Esophagus squamous epithelium (tissue), 5 donors: ENCODE measurements at regions not wholly inside any gene's neighbourhood (a gene's known extent, or its start where the extent isn't known, plus 50 kb on each side); places are given as distances from the start of the nearest gene placed in this dataset.
"Not testable (repeated sequence)": the region's sequence is repeated elsewhere in the genome, so short reads cannot be mapped to it uniquely, and the experiment has no call there.

Experiments
- DNase-seq: peaks from one replicate; lab custom pipeline; 2025; lab: John Stamatoyannopoulos, UW
- H3K27ac ChIP-seq, 4 donors: fragments of 200-600 bp; sonication (generic); one replicate each; pipeline ENCODE4 v1.5.1; 2016 to 2019; ENCODE audit warnings: mild to moderate bottlenecking in 1 of 4
- H3K27me3 ChIP-seq, 4 donors: fragments of 200-600 bp; sonication (generic); 1 replicate in 3 of 4; 2 replicates in 1 of 4; pipeline versions ENCODE4 v1.5.1 to v1.6.0; 2017 to 2021; ENCODE audit warnings: antibody characterized with exemption in 1 of 4
- H3K36me3 ChIP-seq, 3 donors: fragments of 200-600 bp; sonication (generic); one replicate each; pipeline ENCODE4 v1.5.1; 2016 to 2019
- H3K4me1 ChIP-seq, 3 donors: fragments of 200-600 bp; sonication (generic); one replicate each; pipeline ENCODE4 v1.5.1; 2017 to 2019
- H3K4me3 ChIP-seq, 4 donors: fragments of 200-600 bp; sonication (generic); 1 replicate in 3 of 4; 2 replicates in 1 of 4; pipeline ENCODE4 v1.5.1; 2016 to 2019; ENCODE audit warnings: mild to moderate bottlenecking in 2 of 4, moderate library complexity in 1 of 4
- H3K9me3 ChIP-seq, 3 donors: fragments of 200-600 bp; sonication (generic); one replicate each; pipeline ENCODE4 v1.5.1; 2016 to 2019
- CTCF ChIP-seq, 6 experiments: fragments of 450-650 bp in 4 of 6; fragments of 200-600 bp in 2 of 6; sonication (generic) in 2 of 6; IDR thresholded peaks; one replicate each; pipeline ENCODE4 v1.5.1; 2016 to 2019; ENCODE audit warnings: antibody characterized with exemption in 6 of 6, mild to moderate bottlenecking in 4 of 6, moderate library complexity in 4 of 6
- POLR2A ChIP-seq, 4 donors: fragments of 450-650 bp; IDR thresholded peaks; one replicate each; pipeline ENCODE4 v1.6.1; 2017; ENCODE audit warnings: antibody characterized with exemption in 4 of 4, mild to moderate bottlenecking in 4 of 4, moderate library complexity in 3 of 4
- WGBS, 2 donors: methylation state at CpG; one replicate each; pipeline ENCODE4 v1.1.5; 2018; 5-methylcytosine and 5-hydroxymethylcytosine counted together
- intact Hi-C: fragments of 100-400 bp; cut with DNase I; formaldehyde crosslinking; loops from one replicate; pipeline ENCODE4 v1.15.0; 2022
- donor health status: DM: yes; HTN: yes; CAD: no.

DNA sequence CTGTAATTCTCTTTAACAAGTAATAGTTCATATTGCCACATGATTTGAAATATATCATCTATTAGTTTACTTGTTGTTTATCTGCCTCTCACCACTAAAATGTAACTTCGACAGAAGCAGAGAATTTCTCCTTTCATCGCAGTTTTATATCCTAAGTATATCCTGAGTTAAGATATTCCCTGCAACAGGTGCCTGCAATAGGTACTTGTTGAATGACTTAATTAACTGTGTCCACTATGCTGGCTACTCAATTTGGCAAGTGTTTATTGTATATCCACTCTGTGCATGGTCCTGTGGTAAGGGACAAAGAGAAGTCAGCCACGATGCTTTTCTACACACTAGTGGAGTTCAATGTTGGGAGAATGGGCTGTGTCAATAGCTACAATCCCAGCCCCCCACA lies 108.5 kb downstream of the PSAT1 start:
- no peaks in the 10 kb centered on the region for H3K27me3 ChIP-seq
- no peak overlapping the region for H3K4me3 ChIP-seq
- intact Hi-C loops: no loop called here
- H3K27ac ChIP-seq: no peak overlapping the region
- no peaks in the 10 kb centered on the region for H3K36me3 ChIP-seq
- DNase-seq: no peak
- H3K4me1 ChIP-seq: no peaks in the 10 kb centered on the region
- TF ChIP-seq POLR2A (IDR thresholded peaks at IDR 0.05) (no peak), CTCF (IDR thresholded peaks at IDR 0.05) (no peak)
- no peaks in the 10 kb centered on the region for H3K9me3 ChIP-seq
- WGBS, 2 donors: 76 to 86% methylated on average over 3 of the region's 3 CpGs

DNA sequence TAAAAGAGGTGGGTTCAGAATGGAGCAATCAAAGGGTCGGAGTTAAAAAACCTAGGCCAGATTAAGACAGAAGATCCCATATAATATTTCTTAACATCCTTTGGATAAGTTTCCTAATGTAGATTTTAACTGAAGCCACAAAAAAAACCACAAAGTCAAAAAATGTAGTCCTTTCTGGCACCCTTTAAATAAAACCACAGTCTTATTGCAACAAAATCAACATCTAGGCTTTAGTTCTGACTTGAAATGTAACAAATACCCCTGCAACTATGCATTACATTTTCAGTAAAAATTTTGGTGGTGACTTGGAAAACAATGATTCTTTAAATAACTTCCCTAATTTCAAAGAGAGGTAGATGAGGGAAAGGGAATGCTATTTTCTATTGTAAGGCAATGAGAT lies 109.2 kb downstream of the PSAT1 start:
- H3K27me3 ChIP-seq: no peaks in the 10 kb centered on the region
- no peak overlapping the region for H3K27ac ChIP-seq
- intact Hi-C loops: no loop called here
- no peak for TF ChIP-seq CTCF (IDR thresholded peaks at IDR 0.05)
- no peak overlapping the region for H3K4me3 ChIP-seq
- no peaks in the 10 kb centered on the region for H3K36me3 ChIP-seq
- no peaks in the 10 kb centered on the region for H3K9me3 ChIP-seq
- 65 to 85% methylated on average over 1 of the region's 1 CpG for WGBS, 2 donors
- DNase-seq: no peak
- H3K4me1 ChIP-seq: no peaks in the 10 kb centered on the region

DNA sequence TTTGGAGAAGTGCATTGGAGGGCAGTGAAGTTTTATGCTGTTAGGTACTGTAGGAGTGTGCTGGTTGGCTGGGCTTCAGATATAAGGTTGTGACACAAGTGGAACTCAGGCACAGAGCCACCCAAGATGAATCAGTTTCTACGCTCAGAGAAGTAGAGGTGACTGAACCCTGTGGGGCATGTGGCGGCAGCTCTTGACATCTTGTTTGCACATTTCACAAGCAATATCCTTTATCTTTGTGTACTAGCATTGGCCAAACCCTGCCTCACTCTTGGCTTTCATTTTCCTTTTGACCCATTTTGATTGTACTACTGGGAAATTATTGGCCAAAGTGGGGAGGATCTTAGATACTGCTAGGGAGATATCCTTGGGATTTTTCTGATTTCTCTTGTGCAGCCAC lies 110.0 kb downstream of the PSAT1 start:
- Histone ChIP-seq H3K4me1 (no peaks in the 10 kb centered on the region), H3K27me3 (no peaks in the 10 kb centered on the region), H3K9me3 (no peaks in the 10 kb centered on the region), H3K27ac (no peak overlapping the region), H3K4me3 (no peak overlapping the region), H3K36me3 (no peaks in the 10 kb centered on the region)
- intact Hi-C loops: no loop called here
- 11 to 57% methylated on average over 2 of the region's 2 CpGs for WGBS, 2 donors
- no peak for DNase-seq
- TF ChIP-seq CTCF (IDR thresholded peaks at IDR 0.05) (no peak), POLR2A (IDR thresholded peaks at IDR 0.05) (no peak)

- Histone ChIP-seq H3K9me3 (no peaks in the 10 kb centered on the region), H3K27ac (no peak overlapping the region), H3K36me3 (no peaks in the 10 kb centered on the region), H3K4me1 (no peaks in the 10 kb centered on the region), H3K27me3 (no peaks in the 10 kb centered on the region), H3K4me3 (no peak overlapping the region)
- intact Hi-C loops: no loop called here
- TF ChIP-seq CTCF (IDR thresholded peaks at IDR 0.05): no peak
- no peak for TF ChIP-seq POLR2A (IDR thresholded peaks at IDR 0.05)
- WGBS, 2 donors: 77 to 85% methylated on average over 8 of the region's 8 CpGs
- DNase-seq: no peak
Observed at GRCh38 chr9:78407636-78408312, 110.8 kb downstream of the PSAT1 start.

DNA sequence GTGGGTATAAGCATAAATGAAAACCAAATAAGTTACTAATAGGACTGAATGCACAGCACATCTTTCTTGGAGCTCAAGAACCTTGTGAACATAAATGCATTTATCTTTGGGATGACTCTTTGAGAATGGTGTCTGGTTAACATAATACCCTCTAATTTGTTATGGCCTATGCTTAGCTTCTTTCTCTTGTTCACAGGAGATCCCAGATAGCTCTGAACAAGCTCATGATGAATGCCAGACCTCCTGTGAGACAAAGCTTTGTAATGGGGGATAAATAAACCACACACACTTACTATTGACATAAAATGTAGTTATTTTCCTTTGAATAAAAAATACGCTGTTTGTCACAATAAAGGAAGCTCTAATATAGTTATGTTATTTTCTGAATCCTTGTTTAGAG lies 111.5 kb downstream of the PSAT1 start:
- no peak overlapping the region for H3K4me3 ChIP-seq
- intact Hi-C loops: no loop called here
- DNase-seq: no peak
- H3K27me3 ChIP-seq: no peaks in the 10 kb centered on the region
- no peaks in the 10 kb centered on the region for H3K9me3 ChIP-seq
- H3K27ac ChIP-seq: no peak overlapping the region
- H3K36me3 ChIP-seq: no peaks in the 10 kb centered on the region
- no peaks in the 10 kb centered on the region for H3K4me1 ChIP-seq
- TF ChIP-seq CTCF (IDR thresholded peaks at IDR 0.05) (no peak), POLR2A (IDR thresholded peaks at IDR 0.05) (no peak)
- 85 to 96% methylated on average over 1 of the region's 1 CpG for WGBS, 2 donors

GRCh38 chr9:78409928-78410510 lies 113.1 kb downstream of the PSAT1 start:
- DNase-seq: not testable (repeated sequence)

More at GRCh38 chr9:78409928-78410510, 113.1 kb downstream of the PSAT1 start:
- H3K27ac ChIP-seq, H3K9me3 ChIP-seq, H3K4me3 ChIP-seq, H3K36me3 ChIP-seq, H3K4me1 ChIP-seq, H3K27me3 ChIP-seq, intact Hi-C loops: not testable (repeated sequence)
- no CpG with 5 or more reads among the region's 25 CpGs for WGBS, 2 donors
